Esophagus muscularis mucosa (tissue), 4 donors: ENCODE measurements at regions not wholly inside any gene's neighbourhood (a gene's known extent, or its start where the extent isn't known, plus 50 kb on each side); places are given as distances from the start of the nearest gene placed in this dataset.
"Not testable (repeated sequence)": the region's sequence is repeated elsewhere in the genome, so short reads cannot be mapped to it uniquely, and the experiment has no call there.

Experiments used
- DNase-seq: peaks from one replicate; pipeline ENCODE4 v3.0.0-alpha.2; 2017; ENCODE audit errors: extremely low spot score
- H3K27ac ChIP-seq, 4 donors: fragments of 200-600 bp; sonication (generic); replicated peaks in 1 of 4; 1 replicate in 3 of 4; 2 replicates in 1 of 4; pipeline ENCODE4 v1.5.1; 2016 to 2019; ENCODE audit warnings: mild to moderate bottlenecking in 1 of 4
- H3K27me3 ChIP-seq, 4 donors: fragments of 200-600 bp; sonication (generic); one replicate each; pipeline versions ENCODE4 v1.5.1 to v1.6.0; 2016 to 2019
- H3K36me3 ChIP-seq, 4 donors: fragments of 200-600 bp; sonication (generic); one replicate each; pipeline ENCODE4 v1.5.1; 2016 to 2019
- H3K4me1 ChIP-seq, 4 donors: fragments of 200-600 bp; sonication (generic); one replicate each; pipeline ENCODE4 v1.5.1; 2016 to 2019
- H3K4me3 ChIP-seq, 4 donors: fragments of 200-600 bp; sonication (generic); 1 replicate in 2 of 4; 2 replicates in 2 of 4; pipeline ENCODE4 v1.5.1; 2016 to 2019; ENCODE audit warnings: mild to moderate bottlenecking in 4 of 4, moderate library complexity in 1 of 4
- H3K9me3 ChIP-seq, 4 donors: fragments of 200-600 bp; sonication (generic); 1 replicate in 3 of 4; 2 replicates in 1 of 4; pipeline ENCODE4 v1.5.1; 2016 to 2019
- EP300 ChIP-seq: sonication (generic); formaldehyde crosslinking; IDR thresholded peaks from one replicate; pipeline ENCODE4 v1.6.1; 2017; ENCODE audit warnings: antibody characterized with exemption
- POLR2A ChIP-seq: fragments of 450-650 bp; IDR thresholded peaks from one replicate; pipeline ENCODE4 v1.6.1; 2017; ENCODE audit warnings: antibody characterized with exemption, moderate library complexity, mild to moderate bottlenecking, low read depth
- POLR2AphosphoS5 ChIP-seq, 2 donors: sonication (generic); formaldehyde crosslinking; IDR thresholded peaks; one replicate each; pipeline ENCODE4 v1.6.1; 2017; ENCODE audit warnings: antibody characterized with exemption in 2 of 2
- WGBS: methylation state at CpG from one replicate; pipeline ENCODE4 v1.1.5; 2018; 5-methylcytosine and 5-hydroxymethylcytosine counted together
- intact Hi-C: fragments of 100-400 bp; cut with DNase I; formaldehyde crosslinking; loops from one replicate; pipeline ENCODE4 v1.15.1; 2023
- TF ChIP-seq, protein P1 (sequence below), 3 experiments: fragments of 200-600 bp in 2 of 3; fragments of 450-650 bp in 1 of 3; sonication (generic) in 2 of 3; IDR thresholded peaks; one replicate each; pipeline ENCODE4 v1.5.1; 2017 to 2019; ENCODE audit warnings: antibody characterized with exemption in 3 of 3, mild to moderate bottlenecking in 2 of 3, moderate library complexity in 1 of 3

DNA sequence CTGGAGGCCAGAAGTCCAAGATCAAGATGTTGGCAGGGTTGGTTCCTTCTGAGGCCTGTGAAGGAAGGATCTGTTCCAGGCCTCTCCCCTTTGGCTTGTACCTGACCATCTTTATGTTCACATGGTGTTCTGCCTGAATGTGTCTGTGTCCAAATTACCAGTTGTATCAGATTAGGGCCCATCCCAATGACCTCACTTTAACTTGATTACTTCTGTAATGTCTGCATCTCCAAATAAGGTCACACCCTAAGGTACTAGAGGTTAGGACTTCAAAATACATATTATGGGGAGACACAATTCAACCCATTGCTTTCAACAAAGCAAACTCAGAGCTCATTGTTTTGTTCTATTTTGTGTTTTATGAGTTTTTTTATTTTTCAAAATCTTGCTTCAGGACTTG lies 75.7 kb downstream of the TNFAIP3 start:
- no peaks in the 10 kb centered on the region for H3K27me3 ChIP-seq
- H3K27ac ChIP-seq: no peak overlapping the region
- intact Hi-C loops: loop anchor here (5.0 to 10.0 kb wide), 2 partner anchors 75 to 148 kb away; partner anchors contain the start of gene TNFAIP3
- H3K36me3 ChIP-seq: no peaks in the 10 kb centered on the region
- H3K4me1 ChIP-seq: peaks cover 6 to 13% (median 9%) of the 10 kb centered on the region in 4 donors
- TF ChIP-seq POLR2A (no peak), EP300 (no peak), POLR2AphosphoS5 (IDR thresholded peaks at IDR 0.05) (no peak)
- TF ChIP-seq, protein P1, sequence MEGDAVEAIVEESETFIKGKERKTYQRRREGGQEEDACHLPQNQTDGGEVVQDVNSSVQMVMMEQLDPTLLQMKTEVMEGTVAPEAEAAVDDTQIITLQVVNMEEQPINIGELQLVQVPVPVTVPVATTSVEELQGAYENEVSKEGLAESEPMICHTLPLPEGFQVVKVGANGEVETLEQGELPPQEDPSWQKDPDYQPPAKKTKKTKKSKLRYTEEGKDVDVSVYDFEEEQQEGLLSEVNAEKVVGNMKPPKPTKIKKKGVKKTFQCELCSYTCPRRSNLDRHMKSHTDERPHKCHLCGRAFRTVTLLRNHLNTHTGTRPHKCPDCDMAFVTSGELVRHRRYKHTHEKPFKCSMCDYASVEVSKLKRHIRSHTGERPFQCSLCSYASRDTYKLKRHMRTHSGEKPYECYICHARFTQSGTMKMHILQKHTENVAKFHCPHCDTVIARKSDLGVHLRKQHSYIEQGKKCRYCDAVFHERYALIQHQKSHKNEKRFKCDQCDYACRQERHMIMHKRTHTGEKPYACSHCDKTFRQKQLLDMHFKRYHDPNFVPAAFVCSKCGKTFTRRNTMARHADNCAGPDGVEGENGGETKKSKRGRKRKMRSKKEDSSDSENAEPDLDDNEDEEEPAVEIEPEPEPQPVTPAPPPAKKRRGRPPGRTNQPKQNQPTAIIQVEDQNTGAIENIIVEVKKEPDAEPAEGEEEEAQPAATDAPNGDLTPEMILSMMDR (IDR thresholded peaks at IDR 0.05): no peak
- H3K9me3 ChIP-seq: no peaks in the 10 kb centered on the region
- no peak overlapping the region for H3K4me3 ChIP-seq
- DNase-seq: no peak

DNA sequence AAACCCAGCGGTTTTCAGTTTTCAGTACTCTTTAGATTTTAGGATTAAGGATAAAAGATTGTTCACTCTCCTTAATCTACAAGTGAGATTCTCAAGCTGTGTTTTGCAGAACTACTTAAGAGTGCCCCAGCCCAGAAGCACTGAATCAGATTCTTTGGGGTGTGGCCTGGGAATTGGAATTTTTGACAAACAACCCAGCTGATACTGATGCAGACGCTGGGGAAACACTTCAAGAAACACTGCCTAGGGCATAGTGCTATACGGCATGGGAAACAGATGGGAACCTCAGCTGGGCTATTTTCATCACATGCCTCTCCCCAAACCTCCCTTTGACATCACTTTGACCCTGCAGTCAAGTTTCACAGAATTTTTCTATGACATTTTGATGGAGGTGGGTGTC lies 77.3 kb downstream of the TNFAIP3 start:
- peaks cover 6 to 13% (median 9%) of the 10 kb centered on the region in 4 donors for H3K4me1 ChIP-seq
- WGBS: 43% methylated on average over 3 of the region's 3 CpGs
- not testable (repeated sequence) for H3K27ac ChIP-seq, DNase-seq, H3K36me3 ChIP-seq, H3K9me3 ChIP-seq, H3K27me3 ChIP-seq
- intact Hi-C loops: loop anchor here (2.0 to 10.0 kb wide), 3 partner anchors 77 to 236 kb away; partner anchors contain the start of gene TNFAIP3
- H3K4me3 ChIP-seq: peak overlapping the region in 1 of 4 donors; percentile 23

DNA sequence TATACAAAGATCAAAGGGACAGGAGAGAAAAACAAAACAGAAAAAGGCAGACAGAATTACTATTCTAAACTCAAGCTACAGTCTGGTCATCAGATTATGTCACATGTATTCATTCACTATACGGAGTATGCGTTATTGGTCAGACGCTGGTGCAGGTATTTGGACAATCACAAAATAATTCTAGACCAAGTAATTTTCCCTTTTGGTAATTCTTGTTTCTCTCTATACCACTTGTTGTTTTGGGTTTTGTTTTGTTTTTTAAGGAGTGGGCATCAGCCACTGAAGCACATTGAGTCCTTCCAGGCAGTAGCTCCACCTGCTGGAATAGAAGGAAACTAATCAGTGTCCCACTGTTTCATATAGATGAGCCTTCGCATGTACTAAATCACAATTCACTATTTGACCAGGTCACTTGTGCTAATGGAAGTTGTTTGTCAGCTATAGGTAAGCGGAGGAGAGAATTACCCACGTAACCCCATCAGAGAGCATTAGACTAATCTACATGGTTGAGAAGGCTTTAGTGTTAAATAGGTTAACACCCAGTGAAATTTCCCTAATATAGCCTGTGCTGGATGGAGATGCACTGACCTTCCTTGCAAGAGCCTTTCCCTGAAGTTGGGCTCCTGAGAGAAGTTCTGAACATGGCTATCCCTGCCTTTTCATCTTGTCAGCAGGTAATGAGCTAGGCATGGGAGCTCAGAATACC lies 77.9 kb downstream of the TNFAIP3 start:
- peak overlapping the region in 1 of 4 donors; percentile 23 for H3K4me3 ChIP-seq
- DNase-seq: no peak
- TF ChIP-seq, protein P1 (IDR thresholded peaks at IDR 0.05): peak; percentile 78 to 87 (median 83)
- TF ChIP-seq EP300: no peak
- H3K27ac ChIP-seq: no peak overlapping the region
- 53% methylated on average over 6 of the region's 6 CpGs for WGBS
- H3K27me3 ChIP-seq: no peaks in the 10 kb centered on the region
- H3K4me1 ChIP-seq: peaks cover 6 to 13% (median 9%) of the 10 kb centered on the region in 4 donors
- intact Hi-C loops: loop anchor here (2.0 to 10.0 kb wide), 3 partner anchors 78 to 236 kb away; partner anchors contain the start of gene TNFAIP3
- H3K36me3 ChIP-seq: no peaks in the 10 kb centered on the region
- no peaks in the 10 kb centered on the region for H3K9me3 ChIP-seq

DNA sequence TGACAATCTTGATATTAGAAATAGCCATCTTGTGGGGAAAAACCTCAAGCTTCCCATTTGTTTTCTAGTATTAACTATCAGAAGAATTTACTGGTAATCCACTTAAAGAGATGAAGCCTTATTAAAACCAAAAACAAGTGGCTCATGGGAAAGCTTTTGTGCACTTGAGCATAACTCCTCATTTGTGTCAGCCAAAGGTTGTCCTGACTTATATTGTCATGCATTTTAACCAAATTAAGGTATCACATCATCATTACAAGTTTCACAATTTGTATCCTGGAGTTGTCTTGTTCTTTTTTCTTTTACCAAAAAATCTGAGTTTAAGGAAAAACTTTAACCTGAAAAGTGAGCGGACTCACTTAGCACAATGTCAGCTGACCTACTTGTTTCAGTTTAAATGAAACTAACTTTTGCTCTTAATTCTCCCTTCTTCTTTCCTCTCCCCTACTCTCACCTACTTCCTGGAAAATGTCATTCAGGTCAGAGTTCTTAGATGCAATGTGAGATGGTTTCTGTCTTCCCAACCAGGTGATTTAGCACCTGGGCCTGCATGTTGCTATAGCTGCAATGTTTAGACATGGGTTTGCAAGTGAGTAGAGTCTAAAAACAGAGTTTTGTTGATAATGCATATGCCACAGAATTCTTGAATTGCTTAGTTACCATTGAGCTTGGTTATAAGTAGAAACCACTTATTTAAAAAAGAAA lies 82.8 kb downstream of the TNFAIP3 start:
- H3K9me3 ChIP-seq: no peaks in the 10 kb centered on the region
- TF ChIP-seq POLR2A (no peak), EP300 (no peak), POLR2AphosphoS5 (IDR thresholded peaks at IDR 0.05) (no peak)
- TF ChIP-seq, protein P1 (IDR thresholded peaks at IDR 0.05): no peak
- no peak overlapping the region for H3K27ac ChIP-seq
- intact Hi-C loops: loop anchor here (10.0 kb wide), 1 partner anchor 155 kb away; no protein-coding TSS in a partner anchor
- peaks cover 0 to 5% (median 3%) of the 10 kb centered on the region in 4 donors for H3K4me1 ChIP-seq
- no peak overlapping the region for H3K4me3 ChIP-seq
- H3K27me3 ChIP-seq: no peaks in the 10 kb centered on the region
- DNase-seq: no peak
- WGBS: 85% methylated on average over 1 of the region's 1 CpG
- no peaks in the 10 kb centered on the region for H3K36me3 ChIP-seq

DNA sequence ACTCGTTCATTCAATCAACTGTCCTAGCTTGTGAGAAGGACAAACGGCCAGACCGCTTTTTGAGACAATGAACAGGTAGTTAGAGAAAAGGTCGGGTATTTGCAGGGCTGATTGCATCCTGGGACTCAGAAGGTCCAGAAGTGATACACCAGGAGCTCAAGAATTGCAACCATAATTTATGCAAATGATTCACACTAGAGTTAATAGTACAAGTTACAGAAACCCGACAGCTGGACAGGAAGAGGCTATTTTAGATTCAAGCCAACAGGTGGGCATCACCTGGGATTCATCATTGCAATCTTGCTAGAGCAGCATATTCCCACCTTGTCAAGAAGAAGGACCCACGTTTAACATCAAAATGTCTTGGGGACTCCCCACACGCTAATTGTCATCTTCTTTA lies 83.5 kb downstream of the TNFAIP3 start:
- DNase-seq: no peak
- Histone ChIP-seq H3K4me3 (no peak overlapping the region), H3K9me3 (no peaks in the 10 kb centered on the region), H3K27ac (no peak overlapping the region), H3K36me3 (no peaks in the 10 kb centered on the region), H3K4me1 (no peaks in the 10 kb centered on the region), H3K27me3 (no peaks in the 10 kb centered on the region)
- WGBS: 86% methylated on average over 7 of the region's 7 CpGs
- intact Hi-C loops: no loop called here
- TF ChIP-seq EP300: no peak
- TF ChIP-seq POLR2AphosphoS5 (IDR thresholded peaks at IDR 0.05): no peak
- TF ChIP-seq, protein P1 (IDR thresholded peaks at IDR 0.05): no peak
- no peak for TF ChIP-seq POLR2A
